HFF-Myc (cell line): ENCODE measurements at regions not wholly inside any gene's neighbourhood (a gene's known extent, or its start where the extent isn't known, plus 50 kb on each side); places are given as distances from the start of the nearest gene placed in this dataset.

Source experiments
- DNase-seq: peaks from one replicate; pipeline ENCODE4 v3.0.0-alpha.2; 2011; ENCODE audit warnings: low read depth; ENCODE audit errors: extremely low read depth
- H3K4me3 ChIP-seq: replicated peaks from 2 replicates; pipeline ENCODE4 v1.5.1; 2011; ENCODE audit warnings: low read depth, mild to moderate bottlenecking, control low read depth, low read length
- CTCF ChIP-seq: IDR thresholded peaks from 2 replicates; pipeline ENCODE4 v1.5.1; 2012; ENCODE audit warnings: mild to moderate bottlenecking, low read depth, low read length, control low read depth; ENCODE audit errors: missing control alignments

- no peak for DNase-seq
- H3K4me3 ChIP-seq, result no peak overlapping the region
- TF ChIP-seq CTCF, result no peak
Observed at GRCh38 chr16:76612497-76612896, 335.3 kb downstream of the CNTNAP4 start.

- DNase-seq, result no peak
- no peak overlapping the region for H3K4me3 ChIP-seq
- TF ChIP-seq CTCF, result no peak
Observed at GRCh38 chr16:76614269-76614668, 337.1 kb downstream of the CNTNAP4 start.

- no peak for TF ChIP-seq CTCF
- no peak for DNase-seq
- H3K4me3 ChIP-seq, result no peak overlapping the region
Observed at GRCh38 chr16:76622876-76623275, 345.7 kb downstream of the CNTNAP4 start.

- H3K4me3 ChIP-seq, result no peak overlapping the region
- TF ChIP-seq CTCF, result no peak
- DNase-seq, result no peak
Observed at GRCh38 chr16:76634847-76635697, 357.9 kb downstream of the CNTNAP4 start.

- no peak overlapping the region for H3K4me3 ChIP-seq
- DNase-seq, result no peak
- peak; percentile 8 for TF ChIP-seq CTCF
Observed at GRCh38 chr16:76639685-76640289, 362.6 kb downstream of the CNTNAP4 start.

- DNase-seq, result no peak
- H3K4me3 ChIP-seq, result no peak overlapping the region
- TF ChIP-seq CTCF, result no peak
Observed at GRCh38 chr16:76650582-76650981, 373.4 kb downstream of the CNTNAP4 start.
